Ishikawa (cell line): ENCODE measurements at regions not wholly inside any gene's neighbourhood (a gene's known extent, or its start where the extent isn't known, plus 50 kb on each side); places are given as distances from the start of the nearest gene placed in this dataset.

Experiments used
- CEBPB ChIP-seq: IDR thresholded peaks from 2 replicates; pipeline ENCODE4 v1.6.1; 2012
- RAD21 ChIP-seq: IDR thresholded peaks from 2 replicates; pipeline ENCODE4 v1.6.1; 2012; ENCODE audit warnings: low read depth
- YY1 ChIP-seq: IDR thresholded peaks from 2 replicates; pipeline ENCODE4 v1.6.1; 2012; ENCODE audit warnings: low read depth

DNA sequence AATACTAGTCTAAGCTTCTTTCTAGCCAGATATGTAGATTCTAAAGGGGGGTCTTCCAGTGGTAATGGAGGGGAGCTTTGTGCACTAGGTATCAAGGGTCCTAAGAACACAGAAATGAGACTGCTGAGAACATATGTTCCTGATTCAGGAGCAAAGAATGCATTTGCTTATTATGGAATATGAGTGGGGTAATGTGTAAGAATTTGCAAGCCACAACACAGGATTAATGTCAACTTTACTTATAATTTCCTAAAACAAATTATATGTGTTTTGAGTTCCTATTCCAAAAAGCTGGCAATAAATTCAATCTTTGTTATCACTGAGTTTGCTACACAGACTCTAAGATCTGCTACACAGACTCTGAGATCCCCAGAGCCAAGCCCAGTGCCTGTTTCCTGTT, 357.0 kb upstream of the PTBP2 start:
- TF ChIP-seq CEBPB (no peak), YY1 (no peak), RAD21 (no peak)
